ENCODE measurements at regions not wholly inside any gene's neighbourhood (a gene's known extent, or its start where the extent isn't known, plus 50 kb on each side); places are given as distances from the start of the nearest gene placed in this dataset.

DNA sequence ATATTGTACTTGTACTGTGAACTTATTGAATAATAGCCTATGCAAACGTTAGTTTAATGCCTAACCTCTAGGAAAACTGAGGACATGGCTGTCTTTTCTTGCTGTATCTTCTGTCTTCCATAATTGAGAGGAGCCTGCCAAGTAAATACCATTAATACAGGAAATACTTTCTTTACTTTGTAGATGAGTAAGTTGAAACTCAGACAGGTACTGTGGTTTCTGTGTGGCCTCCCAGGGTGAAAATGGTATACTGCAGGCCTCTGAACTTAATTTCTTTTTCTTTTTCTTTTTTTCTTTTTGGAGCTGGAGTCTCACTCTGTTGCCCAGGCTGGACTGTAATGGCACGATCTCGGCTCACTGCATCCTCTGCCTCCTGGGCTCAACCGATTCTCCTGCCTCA lies 208.8 kb upstream of the ADGRL4 start:
- TF ChIP-seq, protein P1, sequence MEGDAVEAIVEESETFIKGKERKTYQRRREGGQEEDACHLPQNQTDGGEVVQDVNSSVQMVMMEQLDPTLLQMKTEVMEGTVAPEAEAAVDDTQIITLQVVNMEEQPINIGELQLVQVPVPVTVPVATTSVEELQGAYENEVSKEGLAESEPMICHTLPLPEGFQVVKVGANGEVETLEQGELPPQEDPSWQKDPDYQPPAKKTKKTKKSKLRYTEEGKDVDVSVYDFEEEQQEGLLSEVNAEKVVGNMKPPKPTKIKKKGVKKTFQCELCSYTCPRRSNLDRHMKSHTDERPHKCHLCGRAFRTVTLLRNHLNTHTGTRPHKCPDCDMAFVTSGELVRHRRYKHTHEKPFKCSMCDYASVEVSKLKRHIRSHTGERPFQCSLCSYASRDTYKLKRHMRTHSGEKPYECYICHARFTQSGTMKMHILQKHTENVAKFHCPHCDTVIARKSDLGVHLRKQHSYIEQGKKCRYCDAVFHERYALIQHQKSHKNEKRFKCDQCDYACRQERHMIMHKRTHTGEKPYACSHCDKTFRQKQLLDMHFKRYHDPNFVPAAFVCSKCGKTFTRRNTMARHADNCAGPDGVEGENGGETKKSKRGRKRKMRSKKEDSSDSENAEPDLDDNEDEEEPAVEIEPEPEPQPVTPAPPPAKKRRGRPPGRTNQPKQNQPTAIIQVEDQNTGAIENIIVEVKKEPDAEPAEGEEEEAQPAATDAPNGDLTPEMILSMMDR (conservative IDR thresholded peaks at IDR 0.05; ENCODE audit: low read depth, low read length): no peak
- TF ChIP-seq EZH2 (IDR thresholded peaks at IDR 0.05; ENCODE audit: borderline replicate concordance, low read depth, low read length, poor library complexity, severe bottlenecking): no peak

Data from A673 (cell line).